Panc1 (cell line): ENCODE measurements at regions not wholly inside any gene's neighbourhood (a gene's known extent, or its start where the extent isn't known, plus 50 kb on each side); places are given as distances from the start of the nearest gene placed in this dataset.

Source experiments
- ATAC-seq: fragments of 200-7000 bp; cut with Tn5 transposase; 2 replicates; pipeline ENCODE4 v1.9.1; 2020; ENCODE audit warnings: mild to moderate bottlenecking, moderate library complexity
- BruUV-seq: library from RNA; stranded (reverse); fragments of 400-500 nt; replicated peaks from 2 replicates; lab custom pipeline; 2021; lab: Mats Ljungman, UMichigan
- CTCF ChIA-PET: fragments of 300-600 bp; sonication (Branson Sonifier 250); formaldehyde crosslinking; loops from one replicate; lab custom pipeline; 2022; ENCODE audit warnings: antibody characterized with exemption; lab: Charles Lee
- POLR2A ChIA-PET: fragments of 300-600 bp; sonication (Branson Sonifier 250); formaldehyde crosslinking; loops from one replicate; lab custom pipeline; 2022; ENCODE audit warnings: antibody characterized with exemption; lab: Charles Lee
- DNase-seq: peaks from one replicate; pipeline ENCODE4 v3.0.0-alpha.2; 2010; ENCODE audit warnings: low read depth, low spot score
- H3K27ac ChIP-seq: 2 replicates; pipeline ENCODE4 v1.5.1; 2011; ENCODE audit warnings: mild to moderate bottlenecking, low read length, inconsistent platforms
- H3K27me3 ChIP-seq: fragments of 200-500 bp; sonication (Bioruptor generic); 2 replicates; pipeline ENCODE4 v1.6.0; 2014; ENCODE audit warnings: low read length, inconsistent platforms; ENCODE audit not compliant: control insufficient read depth, insufficient read depth
- H3K36me3 ChIP-seq: fragments of 200-500 bp; sonication (Bioruptor generic); 2 replicates; pipeline ENCODE4 v1.5.1; 2014; ENCODE audit warnings: inconsistent platforms, mild to moderate bottlenecking, low read length, moderate library complexity; ENCODE audit not compliant: control insufficient read depth, insufficient read depth
- H3K4me1 ChIP-seq: 2 replicates; pipeline ENCODE4 v1.5.1; 2011; ENCODE audit warnings: inconsistent platforms, mild to moderate bottlenecking, low read length, moderate library complexity; ENCODE audit not compliant: control insufficient read depth, insufficient read depth
- H3K4me3 ChIP-seq, 2 experiments: 2 replicates each; pipeline ENCODE4 v1.5.1; 2011 to 2012; ENCODE audit warnings: low read depth in 2 of 2, low read length in 2 of 2, mild to moderate bottlenecking in 2 of 2, inconsistent platforms in 1 of 2, moderate library complexity in 1 of 2
- H3K9me3 ChIP-seq: fragments of 200-500 bp; sonication (Bioruptor generic); 2 replicates; pipeline ENCODE4 v1.5.1; 2014; ENCODE audit warnings: low read depth, mild to moderate bottlenecking, inconsistent platforms, low read length, moderate library complexity; ENCODE audit not compliant: control insufficient read depth, insufficient read depth
- POLR2AphosphoS5 ChIP-seq: IDR thresholded peaks from 2 replicates; pipeline ENCODE4 v1.6.1; 2012; ENCODE audit warnings: mild to moderate bottlenecking, low read depth, low read length, moderate library complexity
- SIN3A ChIP-seq: IDR thresholded peaks from 2 replicates; pipeline ENCODE4 v1.6.1; 2012; ENCODE audit warnings: low read depth, mild to moderate bottlenecking, low read length, moderate library complexity, borderline replicate concordance; ENCODE audit not compliant: insufficient read depth
- TCF7L2 ChIP-seq: IDR thresholded peaks from 2 replicates; pipeline ENCODE4 v1.6.1; 2011; ENCODE audit warnings: mild to moderate bottlenecking, low read depth, low read length, inconsistent platforms
- in situ Hi-C: cut with HindIII; loops from 2 replicates; pipeline ENCODE4 v1.10.0; 2016; ENCODE audit warnings: low sequenced_read_pairs, low pct_unique_long_range_greater_than_20kb
- intact Hi-C: fragments of 100-400 bp; cut with micrococcal nuclease; formaldehyde crosslinking; loops from one replicate; pipeline ENCODE4 v1.10.0; 2022; ENCODE audit not compliant: unreplicated experiment
- TF ChIP-seq, protein P1 (sequence below): fragments of 450-650 bp; IDR thresholded peaks from 2 replicates; pipeline ENCODE4 v1.5.1; 2017; ENCODE audit warnings: mild to moderate bottlenecking
- TF ChIP-seq, protein P2 (sequence below), 2 experiments: IDR thresholded peaks; 2 replicates each; pipeline ENCODE4 v1.6.1; 2011 to 2012; ENCODE audit warnings: low read depth in 2 of 2, control low read depth in 1 of 2, low read length in 1 of 2, mild to moderate bottlenecking in 1 of 2, moderate library complexity in 1 of 2; ENCODE audit not compliant: insufficient read depth in 1 of 2

GRCh38 chr2:103734911-103735310 lies 973.1 kb downstream of the TMEM182 start:
- CTCF ChIA-PET, result no interaction called here
- Histone ChIP-seq H3K27ac (no peak overlapping the region), H3K27me3 (no peaks in the 10 kb centered on the region), H3K4me1 (no peaks in the 10 kb centered on the region), H3K36me3 (no peaks in the 10 kb centered on the region), H3K9me3 (peaks cover 6% of the 10 kb centered on the region; the same call in 1 of the 2 replicates), H3K4me3 (no peak overlapping the region)
- TF ChIP-seq POLR2AphosphoS5 (no peak), SIN3A (no peak), TCF7L2 (no peak)
- TF ChIP-seq, protein P1, sequence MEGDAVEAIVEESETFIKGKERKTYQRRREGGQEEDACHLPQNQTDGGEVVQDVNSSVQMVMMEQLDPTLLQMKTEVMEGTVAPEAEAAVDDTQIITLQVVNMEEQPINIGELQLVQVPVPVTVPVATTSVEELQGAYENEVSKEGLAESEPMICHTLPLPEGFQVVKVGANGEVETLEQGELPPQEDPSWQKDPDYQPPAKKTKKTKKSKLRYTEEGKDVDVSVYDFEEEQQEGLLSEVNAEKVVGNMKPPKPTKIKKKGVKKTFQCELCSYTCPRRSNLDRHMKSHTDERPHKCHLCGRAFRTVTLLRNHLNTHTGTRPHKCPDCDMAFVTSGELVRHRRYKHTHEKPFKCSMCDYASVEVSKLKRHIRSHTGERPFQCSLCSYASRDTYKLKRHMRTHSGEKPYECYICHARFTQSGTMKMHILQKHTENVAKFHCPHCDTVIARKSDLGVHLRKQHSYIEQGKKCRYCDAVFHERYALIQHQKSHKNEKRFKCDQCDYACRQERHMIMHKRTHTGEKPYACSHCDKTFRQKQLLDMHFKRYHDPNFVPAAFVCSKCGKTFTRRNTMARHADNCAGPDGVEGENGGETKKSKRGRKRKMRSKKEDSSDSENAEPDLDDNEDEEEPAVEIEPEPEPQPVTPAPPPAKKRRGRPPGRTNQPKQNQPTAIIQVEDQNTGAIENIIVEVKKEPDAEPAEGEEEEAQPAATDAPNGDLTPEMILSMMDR, result no peak
- TF ChIP-seq, protein P2, sequence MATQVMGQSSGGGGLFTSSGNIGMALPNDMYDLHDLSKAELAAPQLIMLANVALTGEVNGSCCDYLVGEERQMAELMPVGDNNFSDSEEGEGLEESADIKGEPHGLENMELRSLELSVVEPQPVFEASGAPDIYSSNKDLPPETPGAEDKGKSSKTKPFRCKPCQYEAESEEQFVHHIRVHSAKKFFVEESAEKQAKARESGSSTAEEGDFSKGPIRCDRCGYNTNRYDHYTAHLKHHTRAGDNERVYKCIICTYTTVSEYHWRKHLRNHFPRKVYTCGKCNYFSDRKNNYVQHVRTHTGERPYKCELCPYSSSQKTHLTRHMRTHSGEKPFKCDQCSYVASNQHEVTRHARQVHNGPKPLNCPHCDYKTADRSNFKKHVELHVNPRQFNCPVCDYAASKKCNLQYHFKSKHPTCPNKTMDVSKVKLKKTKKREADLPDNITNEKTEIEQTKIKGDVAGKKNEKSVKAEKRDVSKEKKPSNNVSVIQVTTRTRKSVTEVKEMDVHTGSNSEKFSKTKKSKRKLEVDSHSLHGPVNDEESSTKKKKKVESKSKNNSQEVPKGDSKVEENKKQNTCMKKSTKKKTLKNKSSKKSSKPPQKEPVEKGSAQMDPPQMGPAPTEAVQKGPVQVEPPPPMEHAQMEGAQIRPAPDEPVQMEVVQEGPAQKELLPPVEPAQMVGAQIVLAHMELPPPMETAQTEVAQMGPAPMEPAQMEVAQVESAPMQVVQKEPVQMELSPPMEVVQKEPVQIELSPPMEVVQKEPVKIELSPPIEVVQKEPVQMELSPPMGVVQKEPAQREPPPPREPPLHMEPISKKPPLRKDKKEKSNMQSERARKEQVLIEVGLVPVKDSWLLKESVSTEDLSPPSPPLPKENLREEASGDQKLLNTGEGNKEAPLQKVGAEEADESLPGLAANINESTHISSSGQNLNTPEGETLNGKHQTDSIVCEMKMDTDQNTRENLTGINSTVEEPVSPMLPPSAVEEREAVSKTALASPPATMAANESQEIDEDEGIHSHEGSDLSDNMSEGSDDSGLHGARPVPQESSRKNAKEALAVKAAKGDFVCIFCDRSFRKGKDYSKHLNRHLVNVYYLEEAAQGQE (IDR thresholded peaks at IDR 0.05; ENCODE audit: insufficient read depth in 1 of 2, low read depth in 2 of 2, low read length in 1 of 2), result no peak
- intact Hi-C loops (no loop called here), in situ Hi-C loops (no loop called here)
- POLR2A ChIA-PET, result no interaction called here
- ATAC-seq (no peak), DNase-seq (no peak)
- no TSS peak for BruUV-seq

GRCh38 chr2:103738108-103738507 lies 976.3 kb downstream of the TMEM182 start:
- H3K27ac ChIP-seq, result no peak overlapping the region
- no peaks in the 10 kb centered on the region for H3K4me1 ChIP-seq
- DNase-seq, result no peak
- H3K9me3 ChIP-seq, result peaks cover 6% of the 10 kb centered on the region; the same call in 1 of the 2 replicates
- H3K4me3 ChIP-seq, result no peak overlapping the region
- ChIA-PET POLR2A (no interaction called here), CTCF (no interaction called here)
- BruUV-seq, result no TSS peak
- no peaks in the 10 kb centered on the region for H3K36me3 ChIP-seq
- TF ChIP-seq, protein P2 (IDR thresholded peaks at IDR 0.05; ENCODE audit: insufficient read depth in 1 of 2, low read depth in 2 of 2, low read length in 1 of 2), result no peak
- TF ChIP-seq SIN3A (no peak), POLR2AphosphoS5 (no peak), TCF7L2 (no peak)
- TF ChIP-seq, protein P1, result no peak
- in situ Hi-C loops (no loop called here), intact Hi-C loops (no loop called here)
- no peak for ATAC-seq
- no peaks in the 10 kb centered on the region for H3K27me3 ChIP-seq
